SHP77 (cell line): ENCODE measurements at regions not wholly inside any gene's neighbourhood (a gene's known extent, or its start where the extent isn't known, plus 50 kb on each side); places are given as distances from the start of the nearest gene placed in this dataset.

ENCODE experiments used
- DNase-seq, 2 experiments: peaks; one replicate each; lab custom pipeline; 2025; lab: John Stamatoyannopoulos, UW

GRCh38 chr3:147015334-147015733, 391.0 kb downstream of the ZIC4 start:
- no peak for DNase-seq

GRCh38 chr3:147008886-147009285, 397.5 kb downstream of the ZIC4 start:
- no peak for DNase-seq

GRCh38 chr3:147008458-147008857, 397.9 kb downstream of the ZIC4 start:
- no peak for DNase-seq

GRCh38 chr3:147007736-147008245, 398.6 kb downstream of the ZIC4 start:
- no peak for DNase-seq

- no peak for DNase-seq
Measured at GRCh38 chr3:147002721-147003120, 397.6 kb upstream of the PLSCR5 start.

GRCh38 chr3:147000274-147000673, 395.1 kb upstream of the PLSCR5 start:
- DNase-seq, result no peak

- no peak for DNase-seq
Measured at GRCh38 chr3:146991907-146992306, 386.8 kb upstream of the PLSCR5 start.

- no peak for DNase-seq
Measured at GRCh38 chr3:146975476-146975875, 370.3 kb upstream of the PLSCR5 start.

GRCh38 chr3:146975032-146975431, 369.9 kb upstream of the PLSCR5 start:
- DNase-seq, result no peak

- no peak for DNase-seq
Measured at GRCh38 chr3:146974001-146974400, 368.9 kb upstream of the PLSCR5 start.

- no peak for DNase-seq
Measured at GRCh38 chr3:146972726-146973125, 367.6 kb upstream of the PLSCR5 start.

GRCh38 chr3:146970236-146970635, 365.1 kb upstream of the PLSCR5 start:
- no peak for DNase-seq

- no peak for DNase-seq
Measured at GRCh38 chr3:146969356-146969755, 364.2 kb upstream of the PLSCR5 start.

- DNase-seq, result no peak
Measured at GRCh38 chr3:146968204-146968651, 363.1 kb upstream of the PLSCR5 start.

GRCh38 chr3:146967783-146968182, 362.6 kb upstream of the PLSCR5 start:
- no peak for DNase-seq

GRCh38 chr3:146966124-146966523, 361.0 kb upstream of the PLSCR5 start:
- no peak for DNase-seq

GRCh38 chr3:146953511-146953981, 348.4 kb upstream of the PLSCR5 start:
- no peak for DNase-seq

- no peak for DNase-seq
Measured at GRCh38 chr3:146948985-146949384, 343.8 kb upstream of the PLSCR5 start.

- DNase-seq, result no peak
Measured at GRCh38 chr3:146948186-146948585, 343.0 kb upstream of the PLSCR5 start.

GRCh38 chr3:146929696-146930095, 324.6 kb upstream of the PLSCR5 start:
- no peak for DNase-seq

- DNase-seq, result no peak
Measured at GRCh38 chr3:146928421-146929059, 323.4 kb upstream of the PLSCR5 start.

- no peak for DNase-seq
Measured at GRCh38 chr3:146921693-146922092, 316.5 kb upstream of the PLSCR5 start.

- no peak for DNase-seq
Measured at GRCh38 chr3:146914409-146914808, 309.3 kb upstream of the PLSCR5 start.
